T-cell (primary cell): ENCODE measurements at regions not wholly inside any gene's neighbourhood (a gene's known extent, or its start where the extent isn't known, plus 50 kb on each side); places are given as distances from the start of the nearest gene placed in this dataset.
"Not testable (repeated sequence)": the region's sequence is repeated elsewhere in the genome, so short reads cannot be mapped to it uniquely, and the experiment has no call there.

ENCODE experiments used
- ATAC-seq, 4 experiments: fragments of 200-7000 bp in 3 of 4; fragments of 150-1000 bp in 1 of 4; cut with Tn5 transposase; replicated peaks in 1 of 4; 1 replicate in 3 of 4; 2 replicates in 1 of 4; pipeline ENCODE4 v1.10.0; 2021; ENCODE audit warnings: moderate library complexity in 3 of 4, mild to moderate bottlenecking in 2 of 4, moderate number of reproducible peaks in 1 of 4
- CTCF ChIA-PET, 2 donors: fragments of 300-600 bp; sonication (Branson Sonifier 250); formaldehyde crosslinking; loops; one replicate each; lab custom pipeline; 2022; ENCODE audit warnings: antibody characterized with exemption in 2 of 2; lab: Charles Lee
- POLR2A ChIA-PET, 2 donors: fragments of 300-600 bp; sonication (Branson Sonifier 250); formaldehyde crosslinking; loops; one replicate each; lab custom pipeline; 2022; ENCODE audit warnings: antibody characterized with exemption in 2 of 2; lab: Charles Lee
- DNase-seq, 35 experiments: peaks; one replicate each; pipeline versions ENCODE4 v3.0.0 to v3.0.0-alpha.2; 2013 to 2023
- H3K27ac ChIP-seq: one replicate; pipeline ENCODE4 v1.5.1; 2013; ENCODE audit warnings: low read length
- H3K27me3 ChIP-seq, 2 experiments: replicated peaks in 1 of 2; 1 replicate in 1 of 2; 2 replicates in 1 of 2; pipeline versions ENCODE4 v1.6.1 to v1.7.0; 2013; ENCODE audit warnings: low read length in 1 of 2, mixed read lengths in 1 of 2; ENCODE audit not compliant: control insufficient read depth in 2 of 2, insufficient read depth in 2 of 2; ENCODE audit errors: extremely low read depth in 1 of 2
- H3K36me3 ChIP-seq, 2 donors: 1 replicate in 1 of 2; 2 replicates in 1 of 2; pipeline versions ENCODE4 v1.6.1 to v1.7.0; 2013; ENCODE audit warnings: low read length in 1 of 2; ENCODE audit not compliant: control insufficient read depth in 2 of 2, insufficient read depth in 1 of 2; ENCODE audit errors: extremely low read depth in 1 of 2
- H3K4me1 ChIP-seq, 2 experiments: 1 replicate in 1 of 2; 2 replicates in 1 of 2; pipeline versions ENCODE4 v1.6.1 to v1.7.0; 2013; ENCODE audit warnings: low read length in 2 of 2, mixed read lengths in 1 of 2; ENCODE audit not compliant: insufficient read depth in 2 of 2, control insufficient read depth in 1 of 2; ENCODE audit errors: extremely low read depth in 1 of 2
- H3K4me3 ChIP-seq, 2 donors: 1 replicate in 1 of 2; 2 replicates in 1 of 2; pipeline versions ENCODE4 v1.5.1 to v1.7.0; 2013; ENCODE audit warnings: mild to moderate bottlenecking in 2 of 2, low read length in 1 of 2, moderate library complexity in 1 of 2; ENCODE audit not compliant: control insufficient read depth in 1 of 2; ENCODE audit errors: extremely low read depth in 1 of 2
- H3K9me3 ChIP-seq: 2 replicates; pipeline ENCODE4 v1.7.0; 2013
- H3K27ac Mint-ChIP-seq, 2 donors: one replicate each; pipeline ENCODE4 v1.8.0; 2020 to 2021; ENCODE audit warnings: mild to moderate bottlenecking in 2 of 2, mixed read lengths in 2 of 2
- H3K27me3 Mint-ChIP-seq, 2 donors: one replicate each; pipeline ENCODE4 v1.8.0; 2021 to 2022; ENCODE audit warnings: mixed read lengths in 2 of 2
- H3K36me3 Mint-ChIP-seq: one replicate; pipeline ENCODE4 v1.8.0; 2021; ENCODE audit warnings: mixed read lengths
- H3K4me1 Mint-ChIP-seq, 3 donors: one replicate each; pipeline ENCODE4 v1.8.0; 2020 to 2022; ENCODE audit warnings: mixed read lengths in 3 of 3, mild to moderate bottlenecking in 1 of 3
- H3K4me3 Mint-ChIP-seq, 3 donors: one replicate each; pipeline ENCODE4 v1.8.0; 2020 to 2022; ENCODE audit warnings: mild to moderate bottlenecking in 3 of 3, mixed read lengths in 3 of 3, moderate library complexity in 3 of 3
- H3K9me3 Mint-ChIP-seq, 3 donors: one replicate each; pipeline ENCODE4 v1.8.0; 2020 to 2022; ENCODE audit warnings: mixed read lengths in 3 of 3
- WGBS: methylation state at CpG from one replicate; pipeline ENCODE4 v1.1.5; 2013; ENCODE audit warnings: missing lambda C conversion rate; ENCODE audit not compliant: insufficient coverage; 5-methylcytosine and 5-hydroxymethylcytosine counted together

GRCh38 chr5:82420524-82420923, 142.4 kb upstream of the RPS23 start:
- H3K27ac Mint-ChIP-seq, H3K4me3 Mint-ChIP-seq, H3K27me3 Mint-ChIP-seq, ATAC-seq, H3K9me3 Mint-ChIP-seq, H3K36me3 ChIP-seq, H3K27ac ChIP-seq, DNase-seq, POLR2A ChIA-PET, H3K4me1 Mint-ChIP-seq, H3K27me3 ChIP-seq, H3K4me1 ChIP-seq, H3K36me3 Mint-ChIP-seq, H3K9me3 ChIP-seq, H3K4me3 ChIP-seq: not testable (repeated sequence)
- no CpG with 5 or more reads among the region's 4 CpGs for WGBS
- CTCF ChIA-PET = interaction anchor here in 1 of 2 donors (0.8 kb wide), 1 partner anchor 58 kb away, joined by 3 read pairs; no protein-coding TSS in a partner anchor

DNA sequence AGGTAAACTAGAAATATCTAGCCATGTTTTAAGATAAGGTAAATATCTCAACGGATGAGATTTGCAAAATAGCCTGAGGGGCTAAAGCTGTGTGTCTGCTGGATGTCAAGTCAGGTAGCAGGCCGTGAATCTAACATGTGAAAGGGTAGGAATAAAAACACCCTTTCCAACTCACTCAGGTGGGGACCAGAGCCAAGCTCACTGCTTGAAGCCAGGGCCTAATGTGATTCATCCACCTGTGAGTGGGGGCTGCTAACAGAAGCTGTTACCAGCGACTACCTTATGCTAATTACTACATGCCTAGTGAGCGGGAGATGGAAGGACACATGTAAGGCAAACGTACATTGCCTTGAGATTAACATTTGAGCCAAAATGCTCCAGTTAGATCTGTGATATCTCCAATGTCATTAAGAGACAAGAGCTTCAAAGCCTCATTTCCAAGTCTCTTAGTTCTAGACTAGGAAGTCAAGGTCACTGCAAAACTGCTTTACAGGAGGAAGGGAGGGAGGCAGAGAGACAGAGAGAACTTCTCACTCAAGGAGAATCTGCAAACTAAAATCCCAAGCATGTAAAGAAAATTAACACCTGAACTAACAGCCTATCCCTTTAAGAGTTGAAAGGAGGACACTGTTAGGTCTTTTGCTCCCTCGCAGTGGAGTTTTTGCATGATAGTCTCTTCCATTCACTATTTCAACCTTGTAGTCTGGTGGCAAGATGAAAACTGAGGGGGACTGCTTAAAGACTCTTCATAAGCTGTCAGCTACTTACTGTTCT, 141.6 kb upstream of the RPS23 start:
- Histone ChIP-seq H3K36me3 (no peaks in the 10 kb centered on the region), H3K4me1 (no peaks in the 10 kb centered on the region), H3K9me3 (no peaks in the 10 kb centered on the region), H3K4me3 (no peak overlapping the region), H3K27me3 (no peaks in the 10 kb centered on the region), H3K27ac (no peak overlapping the region)
- CTCF ChIA-PET = interaction anchor here in 1 of 2 donors (0.8 kb wide), 1 partner anchor 58 kb away, joined by 3 read pairs; no protein-coding TSS in a partner anchor
- Mint-ChIP-seq H3K4me3 (no peak overlapping the region), H3K27me3 (no peaks in the 10 kb centered on the region), H3K4me1 (no peaks in the 10 kb centered on the region), H3K27ac (no peak overlapping the region), H3K36me3 (no peaks in the 10 kb centered on the region), H3K9me3 (no peaks in the 10 kb centered on the region)
- POLR2A ChIA-PET = no interaction called here
- 71% methylated on average over 2 of the region's 6 CpGs for WGBS
- DNase-seq (no peak), ATAC-seq (no peak)

GRCh38 chr5:82418608-82418950, 140.4 kb upstream of the RPS23 start:
- H3K9me3 ChIP-seq = no peaks in the 10 kb centered on the region
- no peak overlapping the region for H3K27ac Mint-ChIP-seq
- H3K9me3 Mint-ChIP-seq = no peaks in the 10 kb centered on the region
- 42% methylated on average over 2 of the region's 2 CpGs for WGBS
- no peak for DNase-seq
- no peak overlapping the region for H3K27ac ChIP-seq
- ChIA-PET CTCF (no interaction called here), POLR2A (no interaction called here)
- no peaks in the 10 kb centered on the region for H3K4me1 Mint-ChIP-seq
- H3K4me3 ChIP-seq = no peak overlapping the region
- no peaks in the 10 kb centered on the region for H3K4me1 ChIP-seq
- no peaks in the 10 kb centered on the region for H3K27me3 Mint-ChIP-seq
- no peaks in the 10 kb centered on the region for H3K36me3 ChIP-seq
- H3K27me3 ChIP-seq = no peaks in the 10 kb centered on the region
- no peak for ATAC-seq
- no peak overlapping the region for H3K4me3 Mint-ChIP-seq
- no peaks in the 10 kb centered on the region for H3K36me3 Mint-ChIP-seq

DNA sequence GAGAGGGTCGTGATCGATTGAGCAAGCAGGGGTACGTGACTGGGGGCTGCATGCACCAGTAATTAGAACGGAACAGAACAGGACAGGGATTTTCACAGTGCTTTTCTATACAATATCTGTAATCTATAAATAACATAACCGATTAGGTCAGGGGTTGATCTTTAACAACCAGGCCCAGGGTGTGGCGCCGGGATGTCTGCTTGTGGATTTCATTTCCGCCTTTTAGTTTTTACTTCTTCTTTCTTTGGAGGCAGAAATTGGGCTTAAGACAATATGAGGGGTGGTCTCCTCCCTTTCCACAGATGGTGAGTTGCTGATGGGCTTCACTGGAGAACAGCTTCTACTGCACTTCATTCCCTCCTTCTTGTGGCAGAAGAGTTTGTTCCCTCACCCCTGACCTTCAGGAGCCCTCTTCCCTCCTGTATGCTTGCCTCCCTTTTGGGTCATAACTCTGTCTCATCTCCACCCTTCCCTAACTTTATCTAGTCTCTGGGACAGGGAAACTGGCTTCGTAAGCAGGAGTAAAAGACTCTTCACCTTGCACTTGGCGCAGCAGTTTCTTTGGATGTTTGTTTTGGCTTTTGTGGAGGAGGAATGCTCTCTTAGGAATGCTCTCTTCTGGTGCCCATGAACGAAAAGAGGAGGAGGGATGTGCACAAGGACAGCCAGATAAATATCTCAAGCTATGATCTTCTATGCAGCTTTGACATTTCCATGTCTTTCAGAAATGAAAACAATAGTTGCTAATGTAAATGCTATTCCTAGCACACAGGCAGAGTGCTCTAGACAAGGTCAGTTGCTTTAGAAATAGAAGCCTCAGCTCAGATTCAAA, 139.8 kb upstream of the RPS23 start:
- Histone ChIP-seq H3K4me1 (no peaks in the 10 kb centered on the region), H3K4me3 (no peak overlapping the region), H3K27ac (no peak overlapping the region), H3K27me3 (no peaks in the 10 kb centered on the region), H3K9me3 (no peaks in the 10 kb centered on the region), H3K36me3 (no peaks in the 10 kb centered on the region)
- no peak overlapping the region for H3K4me3 Mint-ChIP-seq
- H3K27ac Mint-ChIP-seq = no peak overlapping the region
- ATAC-seq = no peak
- H3K9me3 Mint-ChIP-seq = no peaks in the 10 kb centered on the region
- no peak for DNase-seq
- H3K4me1 Mint-ChIP-seq = no peaks in the 10 kb centered on the region
- H3K27me3 Mint-ChIP-seq = no peaks in the 10 kb centered on the region
- ChIA-PET CTCF (no interaction called here), POLR2A (no interaction called here)
- no CpG with 5 or more reads among the region's 11 CpGs for WGBS
- no peaks in the 10 kb centered on the region for H3K36me3 Mint-ChIP-seq

DNA sequence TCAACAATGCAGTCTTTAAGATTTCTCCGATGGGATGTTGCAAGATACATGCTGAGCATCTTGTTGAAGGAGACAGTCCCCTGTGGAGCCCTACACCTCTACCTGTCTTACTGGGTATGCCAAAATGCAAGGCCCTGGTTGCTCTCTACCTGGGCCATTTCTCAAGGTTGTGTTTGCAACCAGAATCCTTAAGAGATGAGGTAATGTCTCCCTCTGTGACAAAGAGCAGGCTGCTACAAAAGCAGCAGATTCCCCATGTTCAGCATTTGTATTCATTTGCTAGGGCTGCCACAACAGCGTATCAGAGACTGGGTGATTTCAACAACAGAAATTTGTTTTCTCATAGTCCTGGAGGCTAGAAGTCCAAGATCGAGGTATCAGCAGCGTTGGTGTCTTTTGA, 138.4 kb upstream of the RPS23 start:
- Histone ChIP-seq H3K4me3 (no peak overlapping the region), H3K4me1 (no peaks in the 10 kb centered on the region), H3K27ac (no peak overlapping the region), H3K27me3 (no peaks in the 10 kb centered on the region), H3K9me3 (no peaks in the 10 kb centered on the region), H3K36me3 (no peaks in the 10 kb centered on the region)
- no peaks in the 10 kb centered on the region for H3K36me3 Mint-ChIP-seq
- H3K4me1 Mint-ChIP-seq = no peaks in the 10 kb centered on the region
- H3K4me3 Mint-ChIP-seq = no peak overlapping the region
- ChIA-PET CTCF (no interaction called here), POLR2A (no interaction called here)
- DNase-seq = no peak
- no peak for ATAC-seq
- H3K27ac Mint-ChIP-seq = no peak overlapping the region
- H3K27me3 Mint-ChIP-seq = no peaks in the 10 kb centered on the region
- WGBS = 0% methylated on average over 1 of the region's 4 CpGs
- no peaks in the 10 kb centered on the region for H3K9me3 Mint-ChIP-seq

- no peaks in the 10 kb centered on the region for H3K36me3 Mint-ChIP-seq
- ATAC-seq = no peak
- no peaks in the 10 kb centered on the region for H3K9me3 ChIP-seq
- H3K27ac Mint-ChIP-seq = no peak overlapping the region
- ChIA-PET CTCF (no interaction called here), POLR2A (no interaction called here)
- DNase-seq = no peak
- no peak overlapping the region for H3K4me3 ChIP-seq
- no peak overlapping the region for H3K4me3 Mint-ChIP-seq
- H3K4me1 ChIP-seq = no peaks in the 10 kb centered on the region
- H3K27me3 Mint-ChIP-seq = no peaks in the 10 kb centered on the region
- no peaks in the 10 kb centered on the region for H3K9me3 Mint-ChIP-seq
- no peaks in the 10 kb centered on the region for H3K36me3 ChIP-seq
- H3K27ac ChIP-seq = no peak overlapping the region
- no peaks in the 10 kb centered on the region for H3K27me3 ChIP-seq
- no peaks in the 10 kb centered on the region for H3K4me1 Mint-ChIP-seq
Measured at GRCh38 chr5:82414041-82414388, 135.9 kb upstream of the RPS23 start.
